ENCODE measurements at regions not wholly inside any gene's neighbourhood (a gene's known extent, or its start where the extent isn't known, plus 50 kb on each side); places are given as distances from the start of the nearest gene placed in this dataset.

DNA sequence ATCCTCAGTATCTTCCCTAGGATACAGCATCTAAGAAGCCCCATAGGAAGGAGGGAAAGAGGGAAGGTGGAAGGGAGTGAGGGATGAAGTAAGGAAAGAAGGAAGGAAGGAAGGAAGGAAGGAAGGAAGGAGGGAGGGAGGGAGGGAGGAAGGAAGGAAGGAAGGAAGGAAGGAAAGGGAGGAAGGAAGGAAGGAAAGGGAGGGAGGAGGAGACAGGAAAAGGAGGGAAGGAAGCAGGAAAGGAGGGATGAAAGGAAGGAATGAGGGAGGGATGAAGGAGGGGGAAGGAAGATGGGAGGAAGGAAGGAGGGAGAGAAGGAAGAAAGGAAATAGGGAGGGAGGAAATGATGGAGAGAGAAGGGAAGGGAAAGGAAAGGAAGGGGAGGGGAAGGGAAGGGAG is 455.6 kb upstream of the ZMIZ1 start:
- no peak overlapping the region for H3K4me3 ChIP-seq
- no peaks in the 10 kb centered on the region for H3K79me2 ChIP-seq (ENCODE audit: low read depth)
- no TSS peak for BruUV-seq (replicated peaks)
- no peaks in the 10 kb centered on the region for H3F3A ChIP-seq (ENCODE audit: insufficient read depth, low read depth)
- H3K4me2 ChIP-seq, result no peak overlapping the region
- no peaks in the 10 kb centered on the region for H3K27me3 ChIP-seq (ENCODE audit: insufficient read depth, low read depth)
- CTCF ChIA-PET, result no interaction called here
- H3K9me2 ChIP-seq (ENCODE audit: insufficient read depth), result no peaks in the 10 kb centered on the region
- peaks cover 8% of the 10 kb centered on the region for H3K9me3 ChIP-seq (ENCODE audit: insufficient read depth, low read depth)
- H2AFZ ChIP-seq, result no peak overlapping the region
- H3K4me1 ChIP-seq (replicated peaks; ENCODE audit: insufficient read depth), result peaks cover 6% of the 10 kb centered on the region
- no peak overlapping the region for H3K27ac ChIP-seq
- no peaks in the 10 kb centered on the region for H3K36me3 ChIP-seq (ENCODE audit: low read depth)
- intact Hi-C loops (cut with micrococcal nuclease; ENCODE audit: unreplicated experiment), result no loop called here
- POLR2A ChIA-PET (ENCODE audit: unreplicated experiment), result no interaction called here
- no peaks in the 10 kb centered on the region for H4K20me1 ChIP-seq (ENCODE audit: insufficient read depth)
- DNase-seq, result no peak
- no peak for TF ChIP-seq EZH2 (IDR thresholded peaks at IDR 0.05; ENCODE audit: low read depth)
- TF ChIP-seq, protein P1, sequence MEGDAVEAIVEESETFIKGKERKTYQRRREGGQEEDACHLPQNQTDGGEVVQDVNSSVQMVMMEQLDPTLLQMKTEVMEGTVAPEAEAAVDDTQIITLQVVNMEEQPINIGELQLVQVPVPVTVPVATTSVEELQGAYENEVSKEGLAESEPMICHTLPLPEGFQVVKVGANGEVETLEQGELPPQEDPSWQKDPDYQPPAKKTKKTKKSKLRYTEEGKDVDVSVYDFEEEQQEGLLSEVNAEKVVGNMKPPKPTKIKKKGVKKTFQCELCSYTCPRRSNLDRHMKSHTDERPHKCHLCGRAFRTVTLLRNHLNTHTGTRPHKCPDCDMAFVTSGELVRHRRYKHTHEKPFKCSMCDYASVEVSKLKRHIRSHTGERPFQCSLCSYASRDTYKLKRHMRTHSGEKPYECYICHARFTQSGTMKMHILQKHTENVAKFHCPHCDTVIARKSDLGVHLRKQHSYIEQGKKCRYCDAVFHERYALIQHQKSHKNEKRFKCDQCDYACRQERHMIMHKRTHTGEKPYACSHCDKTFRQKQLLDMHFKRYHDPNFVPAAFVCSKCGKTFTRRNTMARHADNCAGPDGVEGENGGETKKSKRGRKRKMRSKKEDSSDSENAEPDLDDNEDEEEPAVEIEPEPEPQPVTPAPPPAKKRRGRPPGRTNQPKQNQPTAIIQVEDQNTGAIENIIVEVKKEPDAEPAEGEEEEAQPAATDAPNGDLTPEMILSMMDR (conservative IDR thresholded peaks at IDR 0.05), result no peak

DNA sequence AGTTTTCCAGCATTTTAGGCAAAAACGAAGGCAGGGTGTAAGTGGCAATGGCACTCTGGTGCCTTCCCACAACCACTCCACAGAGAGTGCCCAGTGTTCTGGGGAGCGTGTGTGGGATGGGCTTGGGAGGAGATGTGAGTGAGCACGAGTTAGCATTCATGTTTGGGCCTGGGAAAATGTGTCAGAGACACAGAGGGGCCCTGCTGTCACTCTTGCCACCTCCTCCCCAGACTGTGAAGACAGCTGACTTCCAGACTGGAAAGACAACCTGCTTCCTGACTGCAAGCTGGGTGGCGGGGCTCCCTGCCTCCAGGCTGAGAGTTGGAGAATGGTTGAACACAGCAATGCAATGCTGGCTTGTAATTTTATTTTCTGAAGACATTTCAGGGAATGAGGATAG is 454.5 kb upstream of the ZMIZ1 start:
- Histone ChIP-seq H3K27ac (no peak overlapping the region), H3K79me2 (ENCODE audit: low read depth) (no peaks in the 10 kb centered on the region), H3K4me1 (replicated peaks; ENCODE audit: insufficient read depth) (peaks cover 6% of the 10 kb centered on the region), H3K9me3 (ENCODE audit: insufficient read depth, low read depth) (peaks cover 3% of the 10 kb centered on the region), H3K27me3 (ENCODE audit: insufficient read depth, low read depth) (no peaks in the 10 kb centered on the region), H3K9me2 (ENCODE audit: insufficient read depth) (no peaks in the 10 kb centered on the region), H3F3A (ENCODE audit: insufficient read depth, low read depth) (no peaks in the 10 kb centered on the region), H3K4me3 (no peak overlapping the region), H2AFZ (no peak overlapping the region), H3K4me2 (no peak overlapping the region), H4K20me1 (ENCODE audit: insufficient read depth) (no peaks in the 10 kb centered on the region), H3K36me3 (ENCODE audit: low read depth) (no peaks in the 10 kb centered on the region)
- TF ChIP-seq, protein P1 (conservative IDR thresholded peaks at IDR 0.05), result no peak
- no peak for TF ChIP-seq EZH2 (IDR thresholded peaks at IDR 0.05; ENCODE audit: low read depth)
- POLR2A ChIA-PET (ENCODE audit: unreplicated experiment), result no interaction called here
- BruUV-seq (replicated peaks), result no TSS peak
- intact Hi-C loops (cut with micrococcal nuclease; ENCODE audit: unreplicated experiment), result no loop called here
- no peak for DNase-seq
- CTCF ChIA-PET, result no interaction called here

DNA sequence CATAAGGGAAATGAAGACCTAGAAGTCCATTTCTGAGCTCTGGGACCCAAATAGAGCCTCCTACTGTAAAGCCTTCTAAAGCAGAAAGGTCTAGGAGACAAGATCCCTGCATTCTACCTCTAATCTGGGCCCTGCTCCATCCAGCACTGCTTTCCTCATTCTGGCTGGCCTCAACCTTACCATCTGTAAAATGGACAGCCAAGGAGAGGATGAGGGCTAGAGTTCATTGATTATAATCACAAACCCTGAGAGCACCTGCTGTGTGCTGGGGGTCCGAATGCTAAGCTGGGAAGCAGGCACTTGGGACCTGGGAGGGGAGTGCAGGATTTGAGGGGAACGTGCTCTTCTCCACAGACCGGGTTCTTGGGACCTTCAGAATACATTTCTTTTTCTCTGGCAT is 454.0 kb upstream of the ZMIZ1 start:
- no peaks in the 10 kb centered on the region for H3K9me3 ChIP-seq (ENCODE audit: insufficient read depth, low read depth)
- intact Hi-C loops (cut with micrococcal nuclease; ENCODE audit: unreplicated experiment), result no loop called here
- H3K4me2 ChIP-seq, result no peak overlapping the region
- BruUV-seq (replicated peaks), result no TSS peak
- no peaks in the 10 kb centered on the region for H3K79me2 ChIP-seq (ENCODE audit: low read depth)
- H3K9me2 ChIP-seq (ENCODE audit: insufficient read depth), result no peaks in the 10 kb centered on the region
- no peak for TF ChIP-seq EZH2 (IDR thresholded peaks at IDR 0.05; ENCODE audit: low read depth)
- TF ChIP-seq, protein P1 (conservative IDR thresholded peaks at IDR 0.05), result no peak
- DNase-seq, result no peak
- peaks cover 6% of the 10 kb centered on the region for H3K4me1 ChIP-seq (replicated peaks; ENCODE audit: insufficient read depth)
- no peaks in the 10 kb centered on the region for H3K36me3 ChIP-seq (ENCODE audit: low read depth)
- no peaks in the 10 kb centered on the region for H3K27me3 ChIP-seq (ENCODE audit: insufficient read depth, low read depth)
- no peak overlapping the region for H3K4me3 ChIP-seq
- H3F3A ChIP-seq (ENCODE audit: insufficient read depth, low read depth), result no peaks in the 10 kb centered on the region
- ChIA-PET CTCF (no interaction called here), POLR2A (ENCODE audit: unreplicated experiment) (no interaction called here)
- H4K20me1 ChIP-seq (ENCODE audit: insufficient read depth), result no peaks in the 10 kb centered on the region
- H3K27ac ChIP-seq, result no peak overlapping the region
- no peak overlapping the region for H2AFZ ChIP-seq

Data from PC-9 (cell line).